GM10266 (cell line): ENCODE measurements at regions not wholly inside any gene's neighbourhood (a gene's known extent, or its start where the extent isn't known, plus 50 kb on each side); places are given as distances from the start of the nearest gene placed in this dataset.

ENCODE experiments used
- DNase-seq: peaks from one replicate; pipeline ENCODE4 v3.0.0; 2012; ENCODE audit errors: extremely low spot score
- TF ChIP-seq, protein P1 (sequence below): IDR thresholded peaks from 2 replicates; pipeline ENCODE4 v1.5.1; 2012; ENCODE audit warnings: mild to moderate bottlenecking, low read depth; ENCODE audit not compliant: control insufficient read depth, insufficient read depth; ENCODE audit errors: missing control alignments

DNA sequence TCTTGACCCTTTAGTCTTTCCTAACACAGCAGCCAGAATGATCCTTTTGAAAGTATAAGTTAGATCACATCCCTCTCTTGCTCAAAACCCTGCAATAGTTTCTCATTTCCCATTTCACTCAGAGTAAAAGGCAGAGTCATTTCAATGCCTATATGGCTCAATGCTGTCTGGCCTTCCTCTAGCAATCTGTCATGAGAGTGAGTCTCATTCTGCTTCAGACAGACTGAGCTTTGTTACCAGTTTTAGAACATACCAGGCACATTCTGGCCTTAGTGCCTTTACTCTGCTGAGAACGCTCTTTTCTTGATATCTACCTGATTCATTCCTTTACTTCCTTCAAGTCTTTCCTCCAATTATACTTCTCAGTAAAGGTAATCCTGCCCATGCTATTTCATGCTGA, 372.8 kb upstream of the PKN2 start:
- no peak for DNase-seq
- TF ChIP-seq, protein P1, sequence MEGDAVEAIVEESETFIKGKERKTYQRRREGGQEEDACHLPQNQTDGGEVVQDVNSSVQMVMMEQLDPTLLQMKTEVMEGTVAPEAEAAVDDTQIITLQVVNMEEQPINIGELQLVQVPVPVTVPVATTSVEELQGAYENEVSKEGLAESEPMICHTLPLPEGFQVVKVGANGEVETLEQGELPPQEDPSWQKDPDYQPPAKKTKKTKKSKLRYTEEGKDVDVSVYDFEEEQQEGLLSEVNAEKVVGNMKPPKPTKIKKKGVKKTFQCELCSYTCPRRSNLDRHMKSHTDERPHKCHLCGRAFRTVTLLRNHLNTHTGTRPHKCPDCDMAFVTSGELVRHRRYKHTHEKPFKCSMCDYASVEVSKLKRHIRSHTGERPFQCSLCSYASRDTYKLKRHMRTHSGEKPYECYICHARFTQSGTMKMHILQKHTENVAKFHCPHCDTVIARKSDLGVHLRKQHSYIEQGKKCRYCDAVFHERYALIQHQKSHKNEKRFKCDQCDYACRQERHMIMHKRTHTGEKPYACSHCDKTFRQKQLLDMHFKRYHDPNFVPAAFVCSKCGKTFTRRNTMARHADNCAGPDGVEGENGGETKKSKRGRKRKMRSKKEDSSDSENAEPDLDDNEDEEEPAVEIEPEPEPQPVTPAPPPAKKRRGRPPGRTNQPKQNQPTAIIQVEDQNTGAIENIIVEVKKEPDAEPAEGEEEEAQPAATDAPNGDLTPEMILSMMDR: no peak

DNA sequence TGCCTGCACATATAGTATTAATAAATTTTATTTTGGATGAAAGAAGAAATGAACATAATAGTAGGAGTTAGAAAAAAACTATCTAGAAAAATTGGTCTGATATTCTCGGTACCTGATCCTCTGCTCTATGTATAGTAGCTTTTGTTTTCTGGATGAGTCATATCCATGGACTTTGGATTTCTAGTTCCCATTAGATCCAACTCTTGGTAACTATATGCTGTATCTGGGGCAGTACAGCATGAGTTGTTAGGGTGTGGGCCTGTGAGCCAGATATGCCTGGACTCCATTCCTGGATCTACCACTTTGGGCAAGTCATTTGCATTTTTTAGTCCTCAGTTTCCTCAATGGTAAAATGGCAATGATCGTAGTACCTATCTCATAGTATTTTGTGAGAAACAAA, 372.2 kb upstream of the PKN2 start:
- no peak for DNase-seq
- TF ChIP-seq, protein P1: no peak

DNA sequence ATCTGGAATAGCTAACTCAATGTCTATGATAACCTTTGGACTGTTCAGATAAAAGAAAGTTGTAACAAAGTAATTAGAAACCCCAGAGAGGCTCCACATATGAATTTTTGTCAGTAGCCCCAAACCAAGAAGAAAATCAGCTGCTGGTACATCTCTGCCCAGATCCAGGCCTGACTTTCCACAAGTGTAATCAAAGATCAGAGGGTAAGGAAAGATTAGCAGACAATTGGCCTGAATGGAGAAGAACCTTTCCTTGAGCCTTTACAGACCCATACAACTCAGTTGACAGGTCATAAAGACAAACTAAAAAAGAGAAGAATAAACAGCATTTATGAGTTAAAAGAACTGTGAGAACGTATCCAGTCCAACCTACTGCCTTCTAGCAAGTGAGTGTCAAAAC, 366.7 kb upstream of the PKN2 start:
- DNase-seq: no peak
- TF ChIP-seq, protein P1: no peak

DNA sequence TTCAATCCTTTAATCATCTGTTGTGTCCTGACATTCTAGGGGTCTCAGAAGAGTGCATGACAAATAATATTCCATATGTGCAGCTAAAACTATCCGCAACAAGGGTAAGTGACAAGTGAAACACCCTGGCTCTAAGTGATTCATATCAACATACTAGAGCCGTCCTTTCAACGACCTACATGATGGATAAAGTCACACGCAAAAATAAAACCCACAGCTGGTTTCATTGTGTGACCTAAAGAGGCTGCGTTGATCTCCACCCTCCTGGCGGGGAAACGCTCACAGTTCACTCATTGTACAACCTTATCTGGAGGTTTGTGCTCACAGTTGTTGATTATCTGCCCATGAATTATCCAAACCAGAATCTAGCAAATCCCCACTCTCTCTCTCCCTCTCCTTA, 365.3 kb upstream of the PKN2 start:
- no peak for DNase-seq
- TF ChIP-seq, protein P1: no peak

DNA sequence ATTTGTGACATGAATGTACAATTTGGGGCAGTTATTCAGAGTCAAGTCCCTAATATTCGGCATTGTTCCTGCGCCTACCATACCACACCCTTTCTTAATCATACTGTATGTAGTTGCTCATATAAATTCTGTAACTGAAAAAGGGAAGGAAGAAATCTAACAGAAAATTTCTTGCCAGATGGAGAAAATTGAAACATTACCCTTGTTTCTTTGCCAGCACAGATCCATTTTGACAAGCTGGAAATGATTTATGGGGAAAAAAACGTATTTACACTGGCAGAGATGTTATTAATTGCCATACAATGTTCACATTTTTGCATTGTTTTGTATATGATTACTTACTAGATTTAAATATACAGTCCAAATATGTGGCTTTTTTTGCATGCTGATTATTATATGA, 363.8 kb upstream of the PKN2 start:
- DNase-seq: no peak
- TF ChIP-seq, protein P1: no peak

DNA sequence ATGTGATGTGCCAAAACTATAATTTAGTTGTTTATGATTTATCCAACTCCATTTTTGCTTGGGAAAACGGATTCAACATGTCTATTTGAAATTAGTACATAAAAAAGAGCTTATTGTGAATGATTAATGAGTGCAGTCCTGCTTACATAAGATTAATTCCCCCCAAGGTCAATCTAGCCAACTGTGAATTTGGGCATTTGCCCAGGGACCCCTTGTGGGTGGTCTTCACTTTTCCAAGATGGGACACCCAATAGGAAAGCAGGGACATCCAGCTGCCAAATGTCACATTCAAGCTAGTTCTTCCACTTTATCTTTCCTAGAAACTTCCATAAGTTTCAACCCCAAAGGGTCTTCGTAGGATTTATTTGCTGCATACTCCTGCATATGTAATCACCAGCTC, 362.4 kb upstream of the PKN2 start:
- TF ChIP-seq, protein P1: no peak
- DNase-seq: no peak

DNA sequence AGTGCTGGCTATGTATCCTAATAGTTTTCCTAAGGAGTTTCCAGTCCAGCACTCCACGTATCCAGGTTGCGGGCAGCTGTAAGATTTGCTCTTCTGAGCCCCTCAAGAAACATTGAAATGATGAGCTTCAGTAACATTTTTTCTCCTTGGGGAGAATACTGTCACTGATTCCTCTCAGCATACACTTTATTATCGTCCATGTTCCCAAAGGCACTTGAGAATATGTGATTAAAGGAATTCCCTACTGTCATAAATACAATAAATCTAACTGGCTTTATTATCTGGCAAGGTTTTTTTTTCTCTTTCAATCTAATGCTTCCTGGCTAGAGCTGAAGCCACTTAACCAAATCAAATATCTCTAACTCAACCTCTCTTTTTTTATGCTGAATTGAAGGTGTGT, 359.2 kb upstream of the PKN2 start:
- TF ChIP-seq, protein P1: no peak
- DNase-seq: no peak
